ENCODE measurements at regions not wholly inside any gene's neighbourhood (a gene's known extent, or its start where the extent isn't known, plus 50 kb on each side); places are given as distances from the start of the nearest gene placed in this dataset.

DNA sequence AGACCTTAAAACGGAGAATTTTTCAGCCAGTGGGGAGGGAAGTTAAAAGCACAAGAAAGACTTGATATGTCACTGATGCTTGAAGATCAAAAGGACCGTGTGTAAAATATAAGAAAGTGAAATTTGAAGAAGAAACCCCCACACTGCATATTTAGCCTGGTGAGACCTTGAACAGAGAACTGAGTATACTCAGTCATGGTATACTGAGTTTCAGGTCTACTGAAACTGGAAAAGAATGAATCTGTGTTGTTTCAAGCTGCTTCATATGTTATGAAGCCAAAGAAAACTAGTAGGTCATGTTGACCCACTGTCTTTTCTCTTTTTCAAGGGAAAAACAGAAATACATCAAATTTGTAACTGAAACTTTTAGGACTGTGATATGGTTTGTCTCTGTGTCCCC is 443.8 kb upstream of the GJE1 start:
- H3K4me3 ChIP-seq, result no peak overlapping the region
- H3K27ac ChIP-seq (ENCODE audit: extremely low read depth, low read depth, low read length), result no peak overlapping the region
- intact Hi-C loops (cut with micrococcal nuclease) (no loop called here), in situ Hi-C loops (cut with MboI) (loop anchor here (25.0 kb wide), 1 partner anchor 423 kb away; no protein-coding TSS in a partner anchor)
- CTCF ChIA-PET (ENCODE audit: low intra/inter-chr PET ratio), result no interaction called here
- no peak overlapping the region for H3K9ac ChIP-seq (ENCODE audit: insufficient read depth in 1 of 2, low read depth in 2 of 2, low read length in 2 of 2)
- no peaks in the 10 kb centered on the region for H3K9me1 ChIP-seq (ENCODE audit: control insufficient read depth, insufficient read depth, low read length)
- no peaks in the 10 kb centered on the region for H3K36me3 ChIP-seq (ENCODE audit: control insufficient read depth, insufficient read depth, low read length)
- 0 out of 2 replicates have a peak, but pooled peaks cover 2% of the 10 kb centered on the region for H3K9me3 ChIP-seq (replicated peaks; ENCODE audit: control insufficient read depth, insufficient read depth, low read depth, low read length)
- BruUV-seq (replicated peaks), result no TSS peak
- H2AFZ ChIP-seq (ENCODE audit: low read depth, low read length), result no peak overlapping the region
- no peaks in the 10 kb centered on the region for H3K4me1 ChIP-seq (replicated peaks in 1 of 2; ENCODE audit: control insufficient read depth in 2 of 2, insufficient read depth in 2 of 2, low read length in 2 of 2)
- no peaks in the 10 kb centered on the region for H3K79me2 ChIP-seq (ENCODE audit: control insufficient read depth, insufficient read depth, low read length)
- WGBS (ENCODE audit: insufficient coverage, low coverage, missing lambda C conversion rate), result 4% methylated on average over 2 of the region's 2 CpGs
- H3K27me3 ChIP-seq (ENCODE audit: control insufficient read depth in 2 of 2, insufficient read depth in 2 of 2, low read length in 2 of 2), result no peaks in the 10 kb centered on the region
- no peak for DNase-seq (ENCODE audit: extremely low read depth in 1 of 4, low spot score in 3 of 4)
- POLR2A ChIA-PET, result no interaction called here
- no peaks in the 10 kb centered on the region for H4K20me1 ChIP-seq (replicated peaks; ENCODE audit: control insufficient read depth, insufficient read depth, low read length)
- FAIRE-seq, result no peak
- no peak for ATAC-seq
- no peak overlapping the region for H3K4me2 ChIP-seq (ENCODE audit: insufficient read depth, low read length)
- TF ChIP-seq, protein P1, sequence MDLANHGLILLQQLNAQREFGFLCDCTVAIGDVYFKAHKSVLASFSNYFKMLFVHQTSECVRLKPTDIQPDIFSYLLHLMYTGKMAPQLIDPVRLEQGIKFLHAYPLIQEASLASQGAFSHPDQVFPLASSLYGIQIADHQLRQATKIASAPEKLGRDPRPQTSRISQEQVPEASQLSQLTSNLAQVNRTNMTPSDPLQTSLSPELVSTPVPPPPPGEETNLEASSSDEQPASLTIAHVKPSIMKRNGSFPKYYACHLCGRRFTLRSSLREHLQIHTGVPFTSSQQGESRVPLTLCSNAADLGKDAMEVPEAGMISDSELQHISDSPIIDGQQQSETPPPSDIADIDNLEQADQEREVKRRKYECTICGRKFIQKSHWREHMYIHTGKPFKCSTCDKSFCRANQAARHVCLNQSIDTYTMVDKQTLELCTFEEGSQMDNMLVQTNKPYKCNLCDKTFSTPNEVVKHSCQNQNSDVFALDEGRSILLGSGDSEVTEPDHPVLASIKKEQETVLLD (IDR thresholded peaks at IDR 0.05), result no peak
- no peak for TF ChIP-seq ZNF766 (CRISPR knock-in tag; conservative IDR thresholded peaks at IDR 0.05)
- TF ChIP-seq, protein P2, sequence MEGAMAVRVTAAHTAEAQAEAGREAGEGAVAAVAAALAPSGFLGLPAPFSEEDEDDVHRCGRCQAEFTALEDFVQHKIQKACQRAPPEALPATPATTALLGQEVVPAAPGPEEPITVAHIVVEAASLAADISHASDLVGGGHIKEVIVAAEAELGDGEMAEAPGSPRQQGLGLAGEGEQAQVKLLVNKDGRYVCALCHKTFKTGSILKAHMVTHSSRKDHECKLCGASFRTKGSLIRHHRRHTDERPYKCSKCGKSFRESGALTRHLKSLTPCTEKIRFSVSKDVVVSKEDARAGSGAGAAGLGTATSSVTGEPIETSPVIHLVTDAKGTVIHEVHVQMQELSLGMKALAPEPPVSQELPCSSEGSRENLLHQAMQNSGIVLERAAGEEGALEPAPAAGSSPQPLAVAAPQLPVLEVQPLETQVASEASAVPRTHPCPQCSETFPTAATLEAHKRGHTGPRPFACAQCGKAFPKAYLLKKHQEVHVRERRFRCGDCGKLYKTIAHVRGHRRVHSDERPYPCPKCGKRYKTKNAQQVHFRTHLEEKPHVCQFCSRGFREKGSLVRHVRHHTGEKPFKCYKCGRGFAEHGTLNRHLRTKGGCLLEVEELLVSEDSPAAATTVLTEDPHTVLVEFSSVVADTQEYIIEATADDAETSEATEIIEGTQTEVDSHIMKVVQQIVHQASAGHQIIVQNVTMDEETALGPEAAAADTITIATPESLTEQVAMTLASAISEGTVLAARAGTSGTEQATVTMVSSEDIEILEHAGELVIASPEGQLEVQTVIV (CRISPR knock-in tag; IDR thresholded peaks at IDR 0.05; ENCODE audit: borderline replicate concordance), result no peak
- TF ChIP-seq, protein P3, sequence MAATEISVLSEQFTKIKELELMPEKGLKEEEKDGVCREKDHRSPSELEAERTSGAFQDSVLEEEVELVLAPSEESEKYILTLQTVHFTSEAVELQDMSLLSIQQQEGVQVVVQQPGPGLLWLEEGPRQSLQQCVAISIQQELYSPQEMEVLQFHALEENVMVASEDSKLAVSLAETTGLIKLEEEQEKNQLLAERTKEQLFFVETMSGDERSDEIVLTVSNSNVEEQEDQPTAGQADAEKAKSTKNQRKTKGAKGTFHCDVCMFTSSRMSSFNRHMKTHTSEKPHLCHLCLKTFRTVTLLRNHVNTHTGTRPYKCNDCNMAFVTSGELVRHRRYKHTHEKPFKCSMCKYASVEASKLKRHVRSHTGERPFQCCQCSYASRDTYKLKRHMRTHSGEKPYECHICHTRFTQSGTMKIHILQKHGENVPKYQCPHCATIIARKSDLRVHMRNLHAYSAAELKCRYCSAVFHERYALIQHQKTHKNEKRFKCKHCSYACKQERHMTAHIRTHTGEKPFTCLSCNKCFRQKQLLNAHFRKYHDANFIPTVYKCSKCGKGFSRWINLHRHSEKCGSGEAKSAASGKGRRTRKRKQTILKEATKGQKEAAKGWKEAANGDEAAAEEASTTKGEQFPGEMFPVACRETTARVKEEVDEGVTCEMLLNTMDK (IDR thresholded peaks at IDR 0.05; ENCODE audit: borderline replicate concordance, insufficient read depth, low read depth, low read length, poor library complexity, severe bottlenecking), result no peak
- TF ChIP-seq BCOR (IDR thresholded peaks at IDR 0.05), result no peak
- TF ChIP-seq NFE2 (IDR thresholded peaks at IDR 0.05; ENCODE audit: low read depth), result no peak
- TF ChIP-seq, protein P4, sequence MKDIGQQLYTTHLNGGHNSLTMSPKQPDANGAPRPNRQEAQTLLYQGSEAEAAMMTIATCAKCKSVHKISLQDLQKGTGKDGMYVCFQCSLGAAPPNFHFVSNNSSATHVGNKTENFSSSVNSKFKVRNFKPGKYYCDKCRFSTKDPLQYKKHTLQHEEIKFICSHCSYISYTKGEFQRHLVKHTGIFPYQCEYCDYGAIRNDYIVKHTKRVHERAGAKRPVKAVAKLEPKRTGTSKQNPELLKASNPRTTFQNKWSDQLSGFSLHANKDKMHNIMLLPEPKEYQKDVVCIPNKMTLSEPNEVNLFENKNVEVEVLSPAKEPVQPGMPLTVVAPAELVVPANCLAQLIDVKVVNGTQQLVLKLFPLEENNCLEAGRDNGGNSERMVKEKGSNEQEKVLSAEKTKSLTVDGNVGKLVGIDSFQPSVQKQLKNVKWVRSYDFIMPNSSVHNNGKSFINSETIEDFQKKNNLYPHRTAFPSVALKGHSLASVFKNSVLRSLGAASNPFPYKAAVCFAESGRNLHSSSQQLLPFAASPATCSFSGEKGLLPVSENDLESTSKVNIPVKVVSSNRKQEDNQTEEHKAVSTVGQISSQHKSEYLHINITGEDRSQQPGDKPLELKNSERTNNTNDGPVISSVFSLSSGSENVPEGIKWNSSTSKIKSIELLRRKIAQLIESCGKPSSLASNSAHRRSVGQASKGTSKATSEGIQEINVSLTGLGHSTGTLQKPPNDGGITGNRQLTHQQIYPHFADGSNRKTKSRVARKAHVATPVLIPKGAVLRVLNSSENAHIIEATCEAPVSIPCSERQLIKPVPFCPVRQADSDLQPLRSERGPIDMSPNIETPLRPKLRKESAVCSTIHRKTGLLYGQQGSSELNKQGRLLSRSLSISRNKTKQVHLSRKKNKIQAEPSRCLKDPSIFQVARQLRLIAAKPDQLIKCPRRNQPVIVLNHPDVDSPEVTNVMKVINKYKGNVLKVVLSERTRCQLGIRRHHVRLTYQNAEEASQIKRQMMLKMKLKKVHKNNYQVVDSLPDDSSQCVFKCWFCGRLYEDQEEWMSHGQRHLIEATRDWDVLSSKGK (CRISPR knock-in tag; IDR thresholded peaks at IDR 0.05), result no peak
- no peak for TF ChIP-seq MIER1 (IDR thresholded peaks at IDR 0.05; ENCODE audit: low read depth)
- no peak for TF ChIP-seq NELFE (IDR thresholded peaks at IDR 0.05; ENCODE audit: insufficient read depth, insufficient read length)

Measured in K562 (cell line).